ENCODE measurements at regions not wholly inside any gene's neighbourhood (a gene's known extent, or its start where the extent isn't known, plus 50 kb on each side); places are given as distances from the start of the nearest gene placed in this dataset.
"Not testable (repeated sequence)": the region's sequence is repeated elsewhere in the genome, so short reads cannot be mapped to it uniquely, and the experiment has no call there.

- Histone ChIP-seq H3K36me3 (ENCODE audit: control insufficient read depth in 3 of 3, insufficient read depth in 2 of 3, low read depth in 1 of 3, low read length in 3 of 3) (no peaks in the 10 kb centered on the region), H3K27ac (ENCODE audit: low read depth in 1 of 3, low read length in 2 of 3) (no peak overlapping the region), H3K4me3 (ENCODE audit: low read depth in 1 of 3, low read length in 3 of 3) (no peak overlapping the region), H3K27me3 (ENCODE audit: control insufficient read depth in 3 of 3, insufficient read depth in 3 of 3, low read length in 3 of 3) (no peaks in the 10 kb centered on the region), H3K9me3 (ENCODE audit: control insufficient read depth in 2 of 2, insufficient read depth in 1 of 2, low read depth in 1 of 2, low read length in 1 of 2) (no peaks in the 10 kb centered on the region), H3K4me1 (ENCODE audit: control insufficient read depth in 3 of 3, insufficient read depth in 2 of 3, low read depth in 1 of 3, low read length in 2 of 3) (no peaks in the 10 kb centered on the region)
- DNase-seq (no peak), FAIRE-seq (no peak)
- 57 to 80% (median 71%) methylated on average over 3 of the region's 3 CpGs for WGBS, 3 donors
Observed at GRCh38 chr5:60473654-60474053, 226.3 kb downstream of the DEPDC1B start.

- H3K27me3 ChIP-seq (ENCODE audit: control insufficient read depth in 3 of 3, insufficient read depth in 3 of 3, low read length in 3 of 3); H3K4me1 ChIP-seq (ENCODE audit: control insufficient read depth in 3 of 3, insufficient read depth in 2 of 3, low read depth in 1 of 3, low read length in 2 of 3); H3K9me3 ChIP-seq (ENCODE audit: control insufficient read depth in 2 of 2, insufficient read depth in 1 of 2, low read depth in 1 of 2, low read length in 1 of 2); DNase-seq; H3K36me3 ChIP-seq (ENCODE audit: control insufficient read depth in 3 of 3, insufficient read depth in 2 of 3, low read depth in 1 of 3, low read length in 3 of 3); FAIRE-seq; H3K4me3 ChIP-seq (ENCODE audit: low read depth in 1 of 3, low read length in 3 of 3); H3K27ac ChIP-seq (ENCODE audit: low read depth in 1 of 3, low read length in 2 of 3): not testable (repeated sequence)
Observed at GRCh38 chr5:60473027-60473426, 226.9 kb downstream of the DEPDC1B start.

- Histone ChIP-seq H3K27ac (ENCODE audit: low read depth in 1 of 3, low read length in 2 of 3) (no peak overlapping the region), H3K36me3 (ENCODE audit: control insufficient read depth in 3 of 3, insufficient read depth in 2 of 3, low read depth in 1 of 3, low read length in 3 of 3) (no peaks in the 10 kb centered on the region), H3K4me3 (ENCODE audit: low read depth in 1 of 3, low read length in 3 of 3) (no peak overlapping the region), H3K27me3 (ENCODE audit: control insufficient read depth in 3 of 3, insufficient read depth in 3 of 3, low read length in 3 of 3) (no peaks in the 10 kb centered on the region), H3K9me3 (ENCODE audit: control insufficient read depth in 2 of 2, insufficient read depth in 1 of 2, low read depth in 1 of 2, low read length in 1 of 2) (no peaks in the 10 kb centered on the region), H3K4me1 (ENCODE audit: control insufficient read depth in 3 of 3, insufficient read depth in 2 of 3, low read depth in 1 of 3, low read length in 2 of 3) (no peaks in the 10 kb centered on the region)
- FAIRE-seq = no peak
- no peak for DNase-seq
Observed at GRCh38 chr5:60470881-60471280, 229.1 kb downstream of the DEPDC1B start.

DNA sequence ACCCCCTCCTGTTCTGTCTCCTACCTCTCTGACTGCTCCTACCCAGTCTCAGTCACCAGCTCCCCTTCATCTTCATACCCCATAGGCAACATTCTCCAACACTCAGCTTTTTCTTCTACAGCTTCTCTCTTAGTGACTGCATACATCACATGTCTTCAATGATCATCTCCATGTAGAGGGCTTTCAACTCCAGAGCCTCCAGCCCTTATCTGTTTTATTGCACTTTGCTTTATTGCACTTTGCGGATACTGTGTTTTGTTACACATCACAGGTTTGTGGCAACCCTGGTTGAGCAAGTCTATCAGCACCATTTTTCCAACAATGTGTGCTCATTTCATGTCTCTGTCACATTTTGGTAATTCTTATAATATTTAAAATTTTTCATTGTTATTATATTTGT is 230.7 kb downstream of the DEPDC1B start:
- no peak for FAIRE-seq

GRCh38 chr5:60463179-60463868 is 236.6 kb downstream of the DEPDC1B start:
- no peaks in the 10 kb centered on the region for H3K9me3 ChIP-seq (ENCODE audit: control insufficient read depth in 2 of 2, insufficient read depth in 1 of 2, low read depth in 1 of 2, low read length in 1 of 2)
- DNase-seq = peak in 1 of 2 donors; percentile 49
- H3K36me3 ChIP-seq (ENCODE audit: control insufficient read depth in 3 of 3, insufficient read depth in 2 of 3, low read depth in 1 of 3, low read length in 3 of 3) = no peaks in the 10 kb centered on the region
- H3K27me3 ChIP-seq (ENCODE audit: control insufficient read depth in 3 of 3, insufficient read depth in 3 of 3, low read length in 3 of 3) = no peaks in the 10 kb centered on the region
- no peak overlapping the region for H3K27ac ChIP-seq (ENCODE audit: low read depth in 1 of 3, low read length in 2 of 3)
- WGBS, 3 donors = 38 to 51% (median 49%) methylated on average over 5 of the region's 5 CpGs
- no peaks in the 10 kb centered on the region for H3K4me1 ChIP-seq (ENCODE audit: control insufficient read depth in 3 of 3, insufficient read depth in 2 of 3, low read depth in 1 of 3, low read length in 2 of 3)
- no peak for FAIRE-seq
- H3K4me3 ChIP-seq (ENCODE audit: low read depth in 1 of 3, low read length in 3 of 3) = no peak overlapping the region

More for the DNA sequence above, 230.7 kb downstream of the DEPDC1B start:
- Histone ChIP-seq H3K36me3 (ENCODE audit: control insufficient read depth in 3 of 3, insufficient read depth in 2 of 3, low read depth in 1 of 3, low read length in 3 of 3) (no peaks in the 10 kb centered on the region), H3K4me3 (ENCODE audit: low read depth in 1 of 3, low read length in 3 of 3) (no peak overlapping the region), H3K27ac (ENCODE audit: low read depth in 1 of 3, low read length in 2 of 3) (no peak overlapping the region), H3K9me3 (ENCODE audit: control insufficient read depth in 2 of 2, insufficient read depth in 1 of 2, low read depth in 1 of 2, low read length in 1 of 2) (no peaks in the 10 kb centered on the region), H3K4me1 (ENCODE audit: control insufficient read depth in 3 of 3, insufficient read depth in 2 of 3, low read depth in 1 of 3, low read length in 2 of 3) (no peaks in the 10 kb centered on the region), H3K27me3 (ENCODE audit: control insufficient read depth in 3 of 3, insufficient read depth in 3 of 3, low read length in 3 of 3) (no peaks in the 10 kb centered on the region)
- peak in 1 of 2 donors; percentile 47 for DNase-seq
- WGBS, 3 donors = 13 to 67% (median 34%) methylated on average over 1 of the region's 1 CpG

DNA sequence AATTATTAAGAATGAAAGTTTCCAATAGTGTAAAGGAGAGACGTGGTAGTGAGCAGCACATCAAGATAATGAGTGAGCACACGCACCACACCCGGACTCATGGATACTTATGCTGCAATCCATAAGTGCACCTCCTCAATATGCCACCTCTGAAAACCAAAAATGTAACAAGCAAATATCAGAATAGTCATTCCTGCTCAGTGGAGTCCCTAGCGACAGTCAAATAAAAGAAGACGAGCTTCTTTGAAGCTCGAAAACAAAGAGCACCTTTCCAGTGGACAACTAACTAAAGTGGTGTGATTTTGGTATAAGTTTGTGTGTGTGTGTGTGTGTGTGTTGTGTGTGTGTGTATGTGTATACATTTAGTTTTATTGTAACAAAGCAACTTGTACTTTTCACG is 241.3 kb downstream of the DEPDC1B start:
- Histone ChIP-seq H3K27me3 (ENCODE audit: control insufficient read depth in 3 of 3, insufficient read depth in 3 of 3, low read length in 3 of 3) (no peaks in the 10 kb centered on the region), H3K9me3 (ENCODE audit: control insufficient read depth in 2 of 2, insufficient read depth in 1 of 2, low read depth in 1 of 2, low read length in 1 of 2) (no peaks in the 10 kb centered on the region), H3K4me3 (ENCODE audit: low read depth in 1 of 3, low read length in 3 of 3) (no peak overlapping the region), H3K27ac (ENCODE audit: low read depth in 1 of 3, low read length in 2 of 3) (no peak overlapping the region), H3K4me1 (ENCODE audit: control insufficient read depth in 3 of 3, insufficient read depth in 2 of 3, low read depth in 1 of 3, low read length in 2 of 3) (no peaks in the 10 kb centered on the region), H3K36me3 (ENCODE audit: control insufficient read depth in 3 of 3, insufficient read depth in 2 of 3, low read depth in 1 of 3, low read length in 3 of 3) (no peaks in the 10 kb centered on the region)
- DNase-seq (no peak), FAIRE-seq (no peak)
- WGBS, 3 donors = 65 to 83% (median 70%) methylated on average over 7 of the region's 7 CpGs

- H3K4me1 ChIP-seq (ENCODE audit: control insufficient read depth in 3 of 3, insufficient read depth in 2 of 3, low read depth in 1 of 3, low read length in 2 of 3) = no peaks in the 10 kb centered on the region
- no peaks in the 10 kb centered on the region for H3K27me3 ChIP-seq (ENCODE audit: control insufficient read depth in 3 of 3, insufficient read depth in 3 of 3, low read length in 3 of 3)
- FAIRE-seq (no peak), DNase-seq (no peak)
- H3K36me3 ChIP-seq (ENCODE audit: control insufficient read depth in 3 of 3, insufficient read depth in 2 of 3, low read depth in 1 of 3, low read length in 3 of 3) = no peaks in the 10 kb centered on the region
- H3K27ac ChIP-seq (ENCODE audit: low read depth in 1 of 3, low read length in 2 of 3) = no peak overlapping the region
- no peaks in the 10 kb centered on the region for H3K9me3 ChIP-seq (ENCODE audit: control insufficient read depth in 2 of 2, insufficient read depth in 1 of 2, low read depth in 1 of 2, low read length in 1 of 2)
- H3K4me3 ChIP-seq (ENCODE audit: low read depth in 1 of 3, low read length in 3 of 3) = no peak overlapping the region
Observed at GRCh38 chr5:60457233-60457632, 242.7 kb downstream of the DEPDC1B start.

DNA sequence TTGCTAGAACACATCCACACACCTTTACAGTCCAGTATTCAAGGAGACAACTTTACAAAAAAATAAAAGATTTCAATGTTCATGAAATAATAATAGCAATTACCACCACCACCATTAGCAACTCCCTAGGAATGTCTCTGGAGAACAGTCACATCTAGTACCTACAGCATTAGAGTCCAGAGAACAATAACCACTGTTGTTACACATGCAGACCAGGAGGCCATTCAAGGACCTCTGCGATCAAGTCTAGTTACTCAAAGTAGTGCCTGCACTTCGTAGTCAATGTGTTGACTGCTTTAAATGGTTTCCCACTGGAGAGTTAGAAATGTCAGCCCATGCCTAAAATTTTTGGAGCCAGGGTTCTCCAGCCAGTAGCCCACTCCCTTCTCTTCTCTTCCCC is 244.4 kb downstream of the DEPDC1B start:
- 85 to 90% (median 88%) methylated on average over 2 of the region's 2 CpGs for WGBS, 3 donors
- no peaks in the 10 kb centered on the region for H3K9me3 ChIP-seq (ENCODE audit: control insufficient read depth in 2 of 2, insufficient read depth in 1 of 2, low read depth in 1 of 2, low read length in 1 of 2)
- no peaks in the 10 kb centered on the region for H3K4me1 ChIP-seq (ENCODE audit: control insufficient read depth in 3 of 3, insufficient read depth in 2 of 3, low read depth in 1 of 3, low read length in 2 of 3)
- H3K27ac ChIP-seq (ENCODE audit: low read depth in 1 of 3, low read length in 2 of 3) = no peak overlapping the region
- H3K36me3 ChIP-seq (ENCODE audit: control insufficient read depth in 3 of 3, insufficient read depth in 2 of 3, low read depth in 1 of 3, low read length in 3 of 3) = no peaks in the 10 kb centered on the region
- DNase-seq (no peak), FAIRE-seq (no peak)
- H3K27me3 ChIP-seq (ENCODE audit: control insufficient read depth in 3 of 3, insufficient read depth in 3 of 3, low read length in 3 of 3) = no peaks in the 10 kb centered on the region
- no peak overlapping the region for H3K4me3 ChIP-seq (ENCODE audit: low read depth in 1 of 3, low read length in 3 of 3)

GRCh38 chr5:60454277-60454676 is 245.7 kb downstream of the DEPDC1B start:
- not testable (repeated sequence) for H3K4me3 ChIP-seq (ENCODE audit: low read depth in 1 of 3, low read length in 3 of 3); H3K4me1 ChIP-seq (ENCODE audit: control insufficient read depth in 3 of 3, insufficient read depth in 2 of 3, low read depth in 1 of 3, low read length in 2 of 3); FAIRE-seq; H3K36me3 ChIP-seq (ENCODE audit: control insufficient read depth in 3 of 3, insufficient read depth in 2 of 3, low read depth in 1 of 3, low read length in 3 of 3); H3K9me3 ChIP-seq (ENCODE audit: control insufficient read depth in 2 of 2, insufficient read depth in 1 of 2, low read depth in 1 of 2, low read length in 1 of 2); H3K27ac ChIP-seq (ENCODE audit: low read depth in 1 of 3, low read length in 2 of 3); DNase-seq; H3K27me3 ChIP-seq (ENCODE audit: control insufficient read depth in 3 of 3, insufficient read depth in 3 of 3, low read length in 3 of 3)
- 92% methylated on average over 4 of the region's 4 CpGs for WGBS, 3 donors

Measured in small intestine (tissue), 7 donors.